Liver (tissue), 3 donors: ENCODE measurements at regions not wholly inside any gene's neighbourhood (a gene's known extent, or its start where the extent isn't known, plus 50 kb on each side); places are given as distances from the start of the nearest gene placed in this dataset.

Source experiments
- EGR1 ChIP-seq, 2 donors: IDR thresholded peaks; 2 replicates each; pipeline ENCODE4 v1.6.1; 2016 to 2018; ENCODE audit warnings: antibody characterized with exemption in 2 of 2, low read depth in 2 of 2
- FOXA1 ChIP-seq: IDR thresholded peaks from 2 replicates; pipeline ENCODE4 v1.6.1; 2016; ENCODE audit warnings: antibody characterized with exemption
- GABPA ChIP-seq, 2 donors: IDR thresholded peaks in 1 of 2; conservative IDR thresholded peaks in 1 of 2; 2 replicates each; pipeline ENCODE4 v1.6.1; 2016; ENCODE audit warnings: antibody characterized with exemption in 2 of 2, mild to moderate bottlenecking in 1 of 2, moderate library complexity in 1 of 2
- HNF4G ChIP-seq: IDR thresholded peaks from 2 replicates; pipeline ENCODE4 v1.6.1; 2016; ENCODE audit warnings: antibody characterized with exemption
- JUND ChIP-seq, 2 donors: IDR thresholded peaks; 2 replicates each; pipeline ENCODE4 v1.6.1; 2016; ENCODE audit warnings: antibody characterized with exemption in 2 of 2
- RAD21 ChIP-seq, 2 donors: IDR thresholded peaks; 2 replicates each; pipeline ENCODE4 v1.6.1; 2016; ENCODE audit warnings: antibody characterized with exemption in 2 of 2, mild to moderate bottlenecking in 2 of 2
- RXRA ChIP-seq, 2 donors: IDR thresholded peaks; 2 replicates each; pipeline ENCODE4 v1.6.1; 2017 to 2018; ENCODE audit warnings: antibody characterized with exemption in 2 of 2, mild to moderate bottlenecking in 1 of 2
- SP1 ChIP-seq: IDR thresholded peaks from 2 replicates; pipeline ENCODE4 v1.6.1; 2018; ENCODE audit warnings: antibody characterized with exemption, mild to moderate bottlenecking
- TAF1 ChIP-seq: conservative IDR thresholded peaks from 2 replicates; pipeline ENCODE4 v1.6.1; 2016; ENCODE audit warnings: antibody characterized with exemption, mild to moderate bottlenecking
- TF ChIP-seq, protein P1 (sequence below): fragments of 150-350 bp; IDR thresholded peaks from 2 replicates; pipeline ENCODE4 v1.5.1; 2017; ENCODE audit warnings: improper control_type of control experiment, low read depth, low read length; ENCODE audit not compliant: missing input control
- TF ChIP-seq, protein P2 (sequence below): IDR thresholded peaks from 2 replicates; pipeline ENCODE4 v1.6.1; 2016; ENCODE audit warnings: antibody characterized with exemption
- TF ChIP-seq, protein P3 (sequence below): IDR thresholded peaks from 2 replicates; pipeline ENCODE4 v1.6.1; 2016; ENCODE audit warnings: antibody characterized with exemption, mild to moderate bottlenecking
- TF ChIP-seq, protein P4 (sequence below): IDR thresholded peaks from 2 replicates; pipeline ENCODE4 v1.6.1; 2016; ENCODE audit warnings: antibody characterized with exemption
- TF ChIP-seq, protein P5 (sequence below): IDR thresholded peaks from 2 replicates; pipeline ENCODE4 v1.6.1; 2016; ENCODE audit warnings: antibody characterized with exemption
- donor health status: healthy.
- donor health status: healthy.

DNA sequence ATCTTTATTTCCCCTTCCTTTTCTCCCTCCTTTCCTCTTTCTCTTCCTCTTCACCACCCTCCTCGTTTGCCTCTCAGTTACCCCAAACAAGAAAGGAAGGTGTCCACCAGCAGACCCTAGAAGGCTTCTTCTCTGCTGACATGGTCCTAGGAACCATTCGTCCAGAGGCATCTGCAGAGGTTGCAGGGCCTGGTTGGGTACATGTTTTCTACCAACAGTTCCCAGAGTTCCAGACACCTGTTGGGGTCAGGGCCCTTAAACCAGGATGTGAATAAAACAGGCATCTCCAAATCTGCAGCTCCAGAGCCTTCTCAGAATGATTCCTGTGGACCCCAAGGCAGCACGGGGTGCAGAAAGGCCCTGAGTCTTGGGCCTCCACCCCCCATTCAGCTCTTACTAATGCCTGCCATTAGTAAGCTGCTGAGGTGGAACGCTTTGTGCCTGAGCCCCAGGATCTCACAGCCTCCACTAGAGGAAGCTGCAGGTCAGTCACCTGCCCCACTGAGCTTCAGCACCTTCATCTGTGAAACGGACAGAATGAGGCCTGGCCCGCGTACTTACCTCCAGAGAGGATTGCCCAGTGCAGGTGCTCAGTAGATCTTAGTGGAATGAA lies 130.4 kb downstream of the DICER1 start:
- TF ChIP-seq, protein P1, sequence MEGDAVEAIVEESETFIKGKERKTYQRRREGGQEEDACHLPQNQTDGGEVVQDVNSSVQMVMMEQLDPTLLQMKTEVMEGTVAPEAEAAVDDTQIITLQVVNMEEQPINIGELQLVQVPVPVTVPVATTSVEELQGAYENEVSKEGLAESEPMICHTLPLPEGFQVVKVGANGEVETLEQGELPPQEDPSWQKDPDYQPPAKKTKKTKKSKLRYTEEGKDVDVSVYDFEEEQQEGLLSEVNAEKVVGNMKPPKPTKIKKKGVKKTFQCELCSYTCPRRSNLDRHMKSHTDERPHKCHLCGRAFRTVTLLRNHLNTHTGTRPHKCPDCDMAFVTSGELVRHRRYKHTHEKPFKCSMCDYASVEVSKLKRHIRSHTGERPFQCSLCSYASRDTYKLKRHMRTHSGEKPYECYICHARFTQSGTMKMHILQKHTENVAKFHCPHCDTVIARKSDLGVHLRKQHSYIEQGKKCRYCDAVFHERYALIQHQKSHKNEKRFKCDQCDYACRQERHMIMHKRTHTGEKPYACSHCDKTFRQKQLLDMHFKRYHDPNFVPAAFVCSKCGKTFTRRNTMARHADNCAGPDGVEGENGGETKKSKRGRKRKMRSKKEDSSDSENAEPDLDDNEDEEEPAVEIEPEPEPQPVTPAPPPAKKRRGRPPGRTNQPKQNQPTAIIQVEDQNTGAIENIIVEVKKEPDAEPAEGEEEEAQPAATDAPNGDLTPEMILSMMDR: no peak
- TF ChIP-seq, protein P2, sequence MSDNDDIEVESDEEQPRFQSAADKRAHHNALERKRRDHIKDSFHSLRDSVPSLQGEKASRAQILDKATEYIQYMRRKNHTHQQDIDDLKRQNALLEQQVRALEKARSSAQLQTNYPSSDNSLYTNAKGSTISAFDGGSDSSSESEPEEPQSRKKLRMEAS: no peak
- no peak for TF ChIP-seq HNF4G
- no peak for TF ChIP-seq FOXA1
- TF ChIP-seq TAF1: no peak
- TF ChIP-seq, protein P3, sequence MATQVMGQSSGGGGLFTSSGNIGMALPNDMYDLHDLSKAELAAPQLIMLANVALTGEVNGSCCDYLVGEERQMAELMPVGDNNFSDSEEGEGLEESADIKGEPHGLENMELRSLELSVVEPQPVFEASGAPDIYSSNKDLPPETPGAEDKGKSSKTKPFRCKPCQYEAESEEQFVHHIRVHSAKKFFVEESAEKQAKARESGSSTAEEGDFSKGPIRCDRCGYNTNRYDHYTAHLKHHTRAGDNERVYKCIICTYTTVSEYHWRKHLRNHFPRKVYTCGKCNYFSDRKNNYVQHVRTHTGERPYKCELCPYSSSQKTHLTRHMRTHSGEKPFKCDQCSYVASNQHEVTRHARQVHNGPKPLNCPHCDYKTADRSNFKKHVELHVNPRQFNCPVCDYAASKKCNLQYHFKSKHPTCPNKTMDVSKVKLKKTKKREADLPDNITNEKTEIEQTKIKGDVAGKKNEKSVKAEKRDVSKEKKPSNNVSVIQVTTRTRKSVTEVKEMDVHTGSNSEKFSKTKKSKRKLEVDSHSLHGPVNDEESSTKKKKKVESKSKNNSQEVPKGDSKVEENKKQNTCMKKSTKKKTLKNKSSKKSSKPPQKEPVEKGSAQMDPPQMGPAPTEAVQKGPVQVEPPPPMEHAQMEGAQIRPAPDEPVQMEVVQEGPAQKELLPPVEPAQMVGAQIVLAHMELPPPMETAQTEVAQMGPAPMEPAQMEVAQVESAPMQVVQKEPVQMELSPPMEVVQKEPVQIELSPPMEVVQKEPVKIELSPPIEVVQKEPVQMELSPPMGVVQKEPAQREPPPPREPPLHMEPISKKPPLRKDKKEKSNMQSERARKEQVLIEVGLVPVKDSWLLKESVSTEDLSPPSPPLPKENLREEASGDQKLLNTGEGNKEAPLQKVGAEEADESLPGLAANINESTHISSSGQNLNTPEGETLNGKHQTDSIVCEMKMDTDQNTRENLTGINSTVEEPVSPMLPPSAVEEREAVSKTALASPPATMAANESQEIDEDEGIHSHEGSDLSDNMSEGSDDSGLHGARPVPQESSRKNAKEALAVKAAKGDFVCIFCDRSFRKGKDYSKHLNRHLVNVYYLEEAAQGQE: no peak
- no peak for TF ChIP-seq RAD21 (IDR thresholded peaks at IDR 0.05)
- no peak for TF ChIP-seq JUND (IDR thresholded peaks at IDR 0.05)
- no peak for TF ChIP-seq EGR1 (IDR thresholded peaks at IDR 0.05; ENCODE audit: low read depth in 2 of 2)
- TF ChIP-seq, protein P4, sequence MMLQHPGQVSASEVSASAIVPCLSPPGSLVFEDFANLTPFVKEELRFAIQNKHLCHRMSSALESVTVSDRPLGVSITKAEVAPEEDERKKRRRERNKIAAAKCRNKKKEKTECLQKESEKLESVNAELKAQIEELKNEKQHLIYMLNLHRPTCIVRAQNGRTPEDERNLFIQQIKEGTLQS: no peak
- TF ChIP-seq GABPA (IDR thresholded peaks at IDR 0.05 in 1 of 2, conservative IDR thresholded peaks at IDR 0.05 in 1 of 2): no peak
- TF ChIP-seq, protein P5, sequence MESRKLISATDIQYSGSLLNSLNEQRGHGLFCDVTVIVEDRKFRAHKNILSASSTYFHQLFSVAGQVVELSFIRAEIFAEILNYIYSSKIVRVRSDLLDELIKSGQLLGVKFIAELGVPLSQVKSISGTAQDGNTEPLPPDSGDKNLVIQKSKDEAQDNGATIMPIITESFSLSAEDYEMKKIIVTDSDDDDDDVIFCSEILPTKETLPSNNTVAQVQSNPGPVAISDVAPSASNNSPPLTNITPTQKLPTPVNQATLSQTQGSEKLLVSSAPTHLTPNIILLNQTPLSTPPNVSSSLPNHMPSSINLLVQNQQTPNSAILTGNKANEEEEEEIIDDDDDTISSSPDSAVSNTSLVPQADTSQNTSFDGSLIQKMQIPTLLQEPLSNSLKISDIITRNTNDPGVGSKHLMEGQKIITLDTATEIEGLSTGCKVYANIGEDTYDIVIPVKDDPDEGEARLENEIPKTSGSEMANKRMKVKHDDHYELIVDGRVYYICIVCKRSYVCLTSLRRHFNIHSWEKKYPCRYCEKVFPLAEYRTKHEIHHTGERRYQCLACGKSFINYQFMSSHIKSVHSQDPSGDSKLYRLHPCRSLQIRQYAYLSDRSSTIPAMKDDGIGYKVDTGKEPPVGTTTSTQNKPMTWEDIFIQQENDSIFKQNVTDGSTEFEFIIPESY: no peak
- TF ChIP-seq RXRA (IDR thresholded peaks at IDR 0.05): no peak
- TF ChIP-seq SP1: no peak
